Neutrophil (primary cell): ENCODE measurements at regions not wholly inside any gene's neighbourhood (a gene's known extent, or its start where the extent isn't known, plus 50 kb on each side); places are given as distances from the start of the nearest gene placed in this dataset.
"Not testable (repeated sequence)": the region's sequence is repeated elsewhere in the genome, so short reads cannot be mapped to it uniquely, and the experiment has no call there.

Experiments
- H3K27ac ChIP-seq: fragments of 200-600 bp; sonication (generic); 2 replicates; pipeline ENCODE4 v1.5.1; 2016; ENCODE audit warnings: mild to moderate bottlenecking, moderate library complexity
- H3K27me3 ChIP-seq: fragments of 200-600 bp; sonication (generic); 2 replicates; pipeline ENCODE4 v1.6.0; 2016; ENCODE audit warnings: mild to moderate bottlenecking
- H3K36me3 ChIP-seq: fragments of 200-600 bp; sonication (generic); 2 replicates; pipeline ENCODE4 v1.5.1; 2017
- H3K4me1 ChIP-seq, 2 experiments: fragments of 200-600 bp in 1 of 2; sonication (generic) in 1 of 2; 1 replicate in 1 of 2; 2 replicates in 1 of 2; pipeline versions ENCODE4 v1.5.1 to v1.6.1; 2013 to 2016; ENCODE audit warnings: low read depth in 1 of 2, low read length in 1 of 2, mild to moderate bottlenecking in 1 of 2, moderate library complexity in 1 of 2; ENCODE audit not compliant: control insufficient read depth in 1 of 2, insufficient read depth in 1 of 2
- H3K4me3 ChIP-seq, 2 experiments: fragments of 200-600 bp in 1 of 2; sonication (generic) in 1 of 2; 1 replicate in 1 of 2; 2 replicates in 1 of 2; pipeline ENCODE4 v1.5.1; 2013 to 2016; ENCODE audit warnings: low read depth in 1 of 2, low read length in 1 of 2, mild to moderate bottlenecking in 1 of 2, moderate library complexity in 1 of 2
- H3K9me3 ChIP-seq: fragments of 200-600 bp; sonication (generic); 2 replicates; pipeline ENCODE4 v1.5.1; 2016
- CTCF ChIP-seq: fragments of 200-600 bp; sonication (generic); IDR thresholded peaks from 2 replicates; pipeline ENCODE4 v1.5.1; 2016; ENCODE audit warnings: antibody characterized with exemption

DNA sequence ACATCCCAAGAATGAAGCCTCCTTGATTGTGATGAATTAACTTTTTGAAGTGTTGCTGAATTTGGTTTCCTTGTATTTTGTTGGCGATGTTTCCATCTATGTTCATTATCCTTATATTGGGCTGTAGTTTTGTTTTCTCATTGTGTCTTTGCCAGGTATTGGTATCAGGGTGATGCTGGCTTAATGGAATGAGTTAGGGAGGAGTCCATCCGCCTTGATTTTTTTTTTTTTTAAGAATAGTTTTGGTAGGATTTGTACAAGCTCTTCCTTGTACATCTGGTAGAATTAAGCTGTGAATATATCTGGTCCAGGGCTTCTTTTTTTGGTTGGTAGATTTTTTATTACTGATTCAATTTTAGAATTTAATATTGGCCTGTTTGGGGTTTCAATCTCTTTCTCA is 166.1 kb upstream of the WDFY3 start:
- Histone ChIP-seq H3K9me3 (no peaks in the 10 kb centered on the region), H3K4me1 (no peaks in the 10 kb centered on the region), H3K27ac (no peak overlapping the region), H3K27me3 (no peaks in the 10 kb centered on the region), H3K4me3 (no peak overlapping the region), H3K36me3 (no peaks in the 10 kb centered on the region)
- TF ChIP-seq CTCF: no peak

GRCh38 chr4:85139749-85140148 is 173.3 kb upstream of the WDFY3 start:
- not testable (repeated sequence) for H3K4me3 ChIP-seq, H3K4me1 ChIP-seq, H3K27ac ChIP-seq, H3K36me3 ChIP-seq, H3K9me3 ChIP-seq
- peaks cover 27% of the 10 kb centered on the region for H3K27me3 ChIP-seq

GRCh38 chr4:85142451-85142850 is 176.0 kb upstream of the WDFY3 start:
- no peak overlapping the region for H3K27ac ChIP-seq
- no peaks in the 10 kb centered on the region for H3K36me3 ChIP-seq
- H3K4me1 ChIP-seq: no peaks in the 10 kb centered on the region
- TF ChIP-seq CTCF: no peak
- no peak overlapping the region for H3K4me3 ChIP-seq
- peaks cover 45% of the 10 kb centered on the region for H3K27me3 ChIP-seq
- no peaks in the 10 kb centered on the region for H3K9me3 ChIP-seq

DNA sequence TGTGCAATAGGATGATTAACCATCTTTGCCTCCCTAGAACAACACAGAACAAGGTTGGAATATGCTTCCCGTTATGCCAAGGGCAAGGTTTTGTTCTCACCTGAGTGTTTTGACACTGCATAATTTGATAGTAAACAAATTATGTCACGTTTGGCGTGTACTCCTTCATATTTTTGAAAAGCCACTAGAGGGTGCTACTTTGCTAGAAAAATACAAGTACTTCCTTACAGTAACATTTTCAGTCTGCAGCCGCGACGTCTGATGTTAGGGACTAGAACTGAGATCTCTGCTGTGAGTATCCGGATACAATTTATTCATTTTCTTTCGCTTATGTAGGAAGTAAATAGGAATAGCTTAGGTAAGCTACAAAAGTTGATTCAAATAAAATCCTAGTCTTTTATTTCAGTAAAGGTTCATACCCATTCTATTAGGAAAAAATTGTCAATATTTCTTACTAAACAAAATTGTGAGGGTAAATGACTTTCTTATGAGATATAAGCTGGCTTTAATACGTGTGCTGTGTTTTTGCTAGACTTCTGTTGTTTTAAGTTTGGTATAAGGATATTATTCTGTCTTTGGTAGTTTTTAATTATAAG is 181.1 kb upstream of the WDFY3 start:
- no peak for TF ChIP-seq CTCF
- Histone ChIP-seq H3K27ac (no peak overlapping the region), H3K36me3 (no peaks in the 10 kb centered on the region), H3K4me3 (no peak overlapping the region), H3K27me3 (peaks cover 44% of the 10 kb centered on the region), H3K4me1 (no peaks in the 10 kb centered on the region), H3K9me3 (no peaks in the 10 kb centered on the region)

- Histone ChIP-seq H3K9me3 (no peaks in the 10 kb centered on the region), H3K4me3 (no peak overlapping the region), H3K36me3 (no peaks in the 10 kb centered on the region), H3K27me3 (peaks cover 39% of the 10 kb centered on the region), H3K27ac (no peak overlapping the region), H3K4me1 (no peaks in the 10 kb centered on the region)
- no peak for TF ChIP-seq CTCF
These were observed 183.2 kb upstream of the WDFY3 start for GRCh38 chr4:85149676-85150075.

GRCh38 chr4:85151371-85151770 is 184.9 kb upstream of the WDFY3 start:
- H3K36me3 ChIP-seq: no peaks in the 10 kb centered on the region
- peaks cover 38% of the 10 kb centered on the region for H3K27me3 ChIP-seq
- no peaks in the 10 kb centered on the region for H3K4me1 ChIP-seq
- no peak overlapping the region for H3K27ac ChIP-seq
- H3K9me3 ChIP-seq: no peaks in the 10 kb centered on the region
- TF ChIP-seq CTCF: no peak
- H3K4me3 ChIP-seq: no peak overlapping the region
